Thyroid gland (tissue), 4 donors: ENCODE measurements at regions not wholly inside any gene's neighbourhood (a gene's known extent, or its start where the extent isn't known, plus 50 kb on each side); places are given as distances from the start of the nearest gene placed in this dataset.
"Not testable (repeated sequence)": the region's sequence is repeated elsewhere in the genome, so short reads cannot be mapped to it uniquely, and the experiment has no call there.

Experiments
- POLR2A ChIP-seq, 2 donors: fragments of 450-650 bp; IDR thresholded peaks; one replicate each; pipeline ENCODE4 v1.6.1; 2017; ENCODE audit warnings: antibody characterized with exemption in 2 of 2, mild to moderate bottlenecking in 2 of 2, moderate library complexity in 1 of 2
- TF ChIP-seq, protein P1 (sequence below), 6 experiments: fragments of 200-600 bp in 3 of 6; fragments of 450-650 bp in 3 of 6; sonication (generic) in 3 of 6; IDR thresholded peaks; one replicate each; pipeline ENCODE4 v1.5.1; 2016 to 2019; ENCODE audit warnings: antibody characterized with exemption in 6 of 6, mild to moderate bottlenecking in 2 of 6, inconsistent platforms in 1 of 6, moderate library complexity in 1 of 6

DNA sequence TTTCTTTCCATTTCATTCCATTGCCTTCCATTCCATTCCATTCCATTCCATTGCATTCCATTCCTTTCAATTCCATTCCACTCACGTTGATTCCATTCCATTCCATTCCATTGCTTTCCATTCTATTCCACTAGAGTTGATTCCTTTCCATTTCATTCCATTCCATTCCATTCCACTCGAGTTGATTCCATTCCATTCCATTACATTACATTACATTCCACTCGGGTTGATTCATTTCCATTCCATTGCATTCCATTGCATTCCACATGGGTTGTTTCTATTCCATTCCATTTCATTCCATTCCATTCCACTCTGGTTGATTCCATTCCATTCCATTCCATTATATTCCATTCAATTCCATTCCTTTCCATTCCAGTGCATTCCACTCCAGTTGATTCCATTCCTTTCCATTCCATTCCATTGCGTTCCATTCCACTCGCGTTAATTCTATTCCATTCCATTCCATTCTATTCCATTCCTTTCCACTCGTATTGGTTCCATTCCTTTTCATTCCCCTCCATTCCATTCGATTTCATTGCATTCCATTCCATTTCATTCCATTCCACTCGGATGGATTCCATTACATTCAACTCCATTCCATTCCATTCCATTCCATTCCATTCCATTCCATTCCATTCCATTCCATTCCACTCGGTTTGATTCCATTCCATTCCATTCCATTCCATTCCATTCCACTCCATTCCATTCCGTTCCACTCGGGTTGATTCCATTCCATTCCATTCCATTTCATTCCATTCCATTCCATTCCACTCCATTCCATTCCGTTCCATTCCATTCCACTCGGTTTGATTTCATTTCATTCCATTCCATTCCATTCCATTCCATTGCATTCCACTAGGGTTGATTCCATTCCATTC, 1139.1 kb downstream of the RPIA start:
- TF ChIP-seq, protein P1, sequence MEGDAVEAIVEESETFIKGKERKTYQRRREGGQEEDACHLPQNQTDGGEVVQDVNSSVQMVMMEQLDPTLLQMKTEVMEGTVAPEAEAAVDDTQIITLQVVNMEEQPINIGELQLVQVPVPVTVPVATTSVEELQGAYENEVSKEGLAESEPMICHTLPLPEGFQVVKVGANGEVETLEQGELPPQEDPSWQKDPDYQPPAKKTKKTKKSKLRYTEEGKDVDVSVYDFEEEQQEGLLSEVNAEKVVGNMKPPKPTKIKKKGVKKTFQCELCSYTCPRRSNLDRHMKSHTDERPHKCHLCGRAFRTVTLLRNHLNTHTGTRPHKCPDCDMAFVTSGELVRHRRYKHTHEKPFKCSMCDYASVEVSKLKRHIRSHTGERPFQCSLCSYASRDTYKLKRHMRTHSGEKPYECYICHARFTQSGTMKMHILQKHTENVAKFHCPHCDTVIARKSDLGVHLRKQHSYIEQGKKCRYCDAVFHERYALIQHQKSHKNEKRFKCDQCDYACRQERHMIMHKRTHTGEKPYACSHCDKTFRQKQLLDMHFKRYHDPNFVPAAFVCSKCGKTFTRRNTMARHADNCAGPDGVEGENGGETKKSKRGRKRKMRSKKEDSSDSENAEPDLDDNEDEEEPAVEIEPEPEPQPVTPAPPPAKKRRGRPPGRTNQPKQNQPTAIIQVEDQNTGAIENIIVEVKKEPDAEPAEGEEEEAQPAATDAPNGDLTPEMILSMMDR (IDR thresholded peaks at IDR 0.05), result not testable (repeated sequence)
- not testable (repeated sequence) for TF ChIP-seq POLR2A (IDR thresholded peaks at IDR 0.05)
